ENCODE measurements at regions not wholly inside any gene's neighbourhood (a gene's known extent, or its start where the extent isn't known, plus 50 kb on each side); places are given as distances from the start of the nearest gene placed in this dataset.
A peak's percentile ranks its signal among the peaks of the same experiment; 100 is the strongest.

- Histone ChIP-seq H3K36me3 (no peaks in the 10 kb centered on the region), H3K9me3 (no peaks in the 10 kb centered on the region), H3K27me3 (no peaks in the 10 kb centered on the region), H3K27ac (peak overlapping the region; percentile 50), H3K4me3 (ENCODE audit: low read depth in 1 of 2, low read length in 1 of 2) (peak overlapping the region; percentile 45 to 50), H3K4me1 (ENCODE audit: control insufficient read depth in 1 of 2, insufficient read depth in 1 of 2, low read depth in 1 of 2, low read length in 1 of 2) (peaks cover 13% of the 10 kb centered on the region in 2 experiments)
- TF ChIP-seq CTCF (IDR thresholded peaks at IDR 0.05) = no peak
Measured at GRCh38 chr13:50511877-50512341, 331.6 kb downstream of the DLEU7 start.

- H3K4me3 ChIP-seq (ENCODE audit: low read depth in 1 of 2, low read length in 1 of 2) = peak overlapping the region; percentile 45 to 50
- TF ChIP-seq CTCF (IDR thresholded peaks at IDR 0.05) = no peak
- no peaks in the 10 kb centered on the region for H3K36me3 ChIP-seq
- H3K27me3 ChIP-seq = no peaks in the 10 kb centered on the region
- peak overlapping the region; percentile 50 for H3K27ac ChIP-seq
- H3K4me1 ChIP-seq (ENCODE audit: control insufficient read depth in 1 of 2, insufficient read depth in 1 of 2, low read depth in 1 of 2, low read length in 1 of 2) = peaks cover 13% of the 10 kb centered on the region in 2 experiments
- no peaks in the 10 kb centered on the region for H3K9me3 ChIP-seq
Measured at GRCh38 chr13:50512474-50513299, 330.8 kb downstream of the DLEU7 start.

DNA sequence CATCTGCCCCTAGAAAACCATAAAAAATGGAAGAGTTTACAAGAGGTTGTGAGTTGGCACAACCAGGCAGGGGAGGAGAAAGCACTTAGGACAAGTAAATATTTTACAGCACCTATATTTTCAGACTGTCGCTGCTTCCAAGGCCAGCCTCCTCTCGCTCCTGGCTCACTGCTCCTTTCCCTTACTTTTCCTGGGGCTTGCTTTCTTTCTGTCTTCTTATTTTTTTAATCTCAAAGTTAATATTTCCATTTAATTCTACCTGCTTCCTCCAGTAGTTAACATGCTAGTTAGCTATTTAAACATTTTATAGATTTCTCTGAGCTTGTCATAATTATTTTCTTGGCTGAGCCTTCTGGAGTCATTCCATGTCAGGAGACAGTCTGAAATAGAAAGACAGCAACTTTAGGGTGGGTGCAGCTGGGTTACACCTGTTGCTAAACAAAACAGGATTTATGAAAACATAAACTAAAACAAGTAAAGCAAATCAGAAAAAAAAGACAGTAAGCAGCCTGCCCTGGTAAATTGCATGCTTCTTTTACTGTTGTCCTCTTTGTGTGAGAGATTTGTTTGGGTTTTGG lies 330.1 kb downstream of the DLEU7 start:
- Histone ChIP-seq H3K4me3 (ENCODE audit: low read depth in 1 of 2, low read length in 1 of 2) (no peak overlapping the region), H3K9me3 (no peaks in the 10 kb centered on the region), H3K27me3 (no peaks in the 10 kb centered on the region), H3K4me1 (ENCODE audit: control insufficient read depth in 1 of 2, insufficient read depth in 1 of 2, low read depth in 1 of 2, low read length in 1 of 2) (peaks cover 13% of the 10 kb centered on the region in 2 experiments), H3K36me3 (no peaks in the 10 kb centered on the region), H3K27ac (no peak overlapping the region)
- no peak for TF ChIP-seq CTCF (IDR thresholded peaks at IDR 0.05)

DNA sequence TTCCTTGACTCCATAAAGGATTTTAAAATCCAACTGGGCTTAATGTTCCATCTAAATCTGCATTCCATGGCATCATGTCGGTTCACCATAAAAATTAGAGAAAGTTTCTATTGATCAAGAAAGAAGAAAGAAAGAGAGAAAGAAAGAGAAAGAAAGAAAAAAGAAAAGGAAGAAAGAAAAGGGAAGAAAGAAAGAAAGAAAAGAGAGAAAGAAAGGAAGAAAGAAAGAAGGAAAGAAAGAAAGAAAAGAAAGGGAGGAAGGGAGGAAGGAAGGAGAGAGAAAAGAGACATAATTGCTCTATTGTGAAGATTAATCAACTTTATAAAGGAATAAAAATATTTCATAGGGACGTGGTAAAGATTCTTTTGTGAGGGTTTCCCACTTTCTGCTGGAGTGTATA lies 329.2 kb downstream of the DLEU7 start:
- TF ChIP-seq CTCF (IDR thresholded peaks at IDR 0.05) = no peak
- no peak overlapping the region for H3K27ac ChIP-seq
- no peak overlapping the region for H3K4me3 ChIP-seq (ENCODE audit: low read depth in 1 of 2, low read length in 1 of 2)
- peaks cover 13% of the 10 kb centered on the region in 2 experiments for H3K4me1 ChIP-seq (ENCODE audit: control insufficient read depth in 1 of 2, insufficient read depth in 1 of 2, low read depth in 1 of 2, low read length in 1 of 2)
- no peaks in the 10 kb centered on the region for H3K36me3 ChIP-seq
- H3K27me3 ChIP-seq = no peaks in the 10 kb centered on the region
- H3K9me3 ChIP-seq = no peaks in the 10 kb centered on the region

DNA sequence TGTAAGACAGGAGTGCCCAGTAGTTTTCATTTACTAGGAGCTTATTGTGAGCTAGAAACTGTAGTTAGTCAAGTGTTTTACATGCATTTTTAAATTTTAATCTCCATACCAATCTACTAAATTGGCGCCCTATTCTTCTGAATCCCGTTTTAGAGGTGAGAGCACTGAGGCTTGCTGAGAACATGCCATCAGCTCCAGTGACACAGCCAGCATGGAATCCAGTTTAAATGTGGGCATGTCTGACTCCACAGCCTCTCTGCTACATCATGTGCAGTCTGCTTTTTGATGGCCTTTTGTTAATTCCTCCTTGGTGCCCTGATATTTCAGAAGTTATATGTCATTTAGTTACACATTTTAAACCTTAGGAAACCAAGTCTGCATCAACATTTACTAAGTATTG lies 325.4 kb downstream of the DLEU7 start:
- peaks cover 8 to 9% of the 10 kb centered on the region in 2 experiments for H3K4me1 ChIP-seq (ENCODE audit: control insufficient read depth in 1 of 2, insufficient read depth in 1 of 2, low read depth in 1 of 2, low read length in 1 of 2)
- no peak for TF ChIP-seq CTCF (IDR thresholded peaks at IDR 0.05)
- H3K36me3 ChIP-seq = no peaks in the 10 kb centered on the region
- H3K9me3 ChIP-seq = no peaks in the 10 kb centered on the region
- no peak overlapping the region for H3K27ac ChIP-seq
- H3K4me3 ChIP-seq (ENCODE audit: low read depth in 1 of 2, low read length in 1 of 2) = no peak overlapping the region
- no peaks in the 10 kb centered on the region for H3K27me3 ChIP-seq
